Inflammatory macrophage treated with lipopolysaccharide for 4 hours (primary cell): ENCODE measurements at regions not wholly inside any gene's neighbourhood (a gene's known extent, or its start where the extent isn't known, plus 50 kb on each side); places are given as distances from the start of the nearest gene placed in this dataset.
"Not testable (repeated sequence)": the region's sequence is repeated elsewhere in the genome, so short reads cannot be mapped to it uniquely, and the experiment has no call there.

Experiments
- DNase-seq: peaks from one replicate; pipeline ENCODE4 v3.0.0-alpha.2; 2020

GRCh38 chr7:93830141-93830925, 60.2 kb downstream of the TFPI2 start:
- no peak for DNase-seq

GRCh38 chr7:93828260-93828659, 62.3 kb downstream of the TFPI2 start:
- no peak for DNase-seq

GRCh38 chr7:93823621-93824020, 66.9 kb downstream of the TFPI2 start:
- no peak for DNase-seq

GRCh38 chr7:93821463-93821862, 69.1 kb downstream of the TFPI2 start:
- DNase-seq = no peak

- no peak for DNase-seq
These were observed 70.9 kb downstream of the TFPI2 start for GRCh38 chr7:93819699-93820098.

GRCh38 chr7:93817526-93817925, 73.0 kb downstream of the TFPI2 start:
- no peak for DNase-seq

GRCh38 chr7:93817004-93817403, 73.5 kb downstream of the TFPI2 start:
- no peak for DNase-seq

- DNase-seq = no peak
These were observed 77.0 kb downstream of the TFPI2 start for GRCh38 chr7:93813514-93813913.

GRCh38 chr7:93812061-93812460, 78.5 kb downstream of the TFPI2 start:
- DNase-seq = no peak

GRCh38 chr7:93811198-93811597, 79.4 kb downstream of the TFPI2 start:
- no peak for DNase-seq

- no peak for DNase-seq
These were observed 80.0 kb downstream of the TFPI2 start for GRCh38 chr7:93810561-93810960.

GRCh38 chr7:93804726-93805125, 85.8 kb downstream of the TFPI2 start:
- no peak for DNase-seq

- no peak for DNase-seq
These were observed 90.7 kb downstream of the TFPI2 start for GRCh38 chr7:93799750-93800357.

- not testable (repeated sequence) for DNase-seq
These were observed 97.4 kb downstream of the TFPI2 start for GRCh38 chr7:93793084-93793697.

GRCh38 chr7:93779115-93779514, 111.4 kb downstream of the TFPI2 start:
- DNase-seq = no peak

- DNase-seq = no peak
These were observed 112.2 kb downstream of the TFPI2 start for GRCh38 chr7:93778384-93778783.

- DNase-seq = no peak
These were observed 117.1 kb downstream of the TFPI2 start for GRCh38 chr7:93773446-93773845.

GRCh38 chr7:93765475-93765874, 125.1 kb downstream of the TFPI2 start:
- no peak for DNase-seq

GRCh38 chr7:93758631-93759030, 131.9 kb downstream of the TFPI2 start:
- no peak for DNase-seq

GRCh38 chr7:93757426-93757825, 133.1 kb downstream of the TFPI2 start:
- no peak for DNase-seq

GRCh38 chr7:93756890-93757289, 133.7 kb downstream of the TFPI2 start:
- no peak for DNase-seq

- no peak for DNase-seq
These were observed 139.1 kb downstream of the TFPI2 start for GRCh38 chr7:93751421-93751820.

GRCh38 chr7:93750986-93751385, 139.6 kb downstream of the TFPI2 start:
- no peak for DNase-seq

- no peak for DNase-seq
These were observed 143.5 kb downstream of the TFPI2 start for GRCh38 chr7:93747019-93747418.
